ENCODE measurements at regions not wholly inside any gene's neighbourhood (a gene's known extent, or its start where the extent isn't known, plus 50 kb on each side); places are given as distances from the start of the nearest gene placed in this dataset.
A peak's percentile ranks its signal among the peaks of the same experiment; 100 is the strongest.
"Not testable (repeated sequence)": the region's sequence is repeated elsewhere in the genome, so short reads cannot be mapped to it uniquely, and the experiment has no call there.

GRCh38 chrY:18393633-18394032, 152.9 kb upstream of the HSFY1 start:
- H3K4me1 ChIP-seq; H3K4me3 ChIP-seq; H3K27ac ChIP-seq; intact Hi-C loops (cut with DNase I); DNase-seq; H3K27me3 ChIP-seq; H3K9me3 ChIP-seq; H3K36me3 ChIP-seq; ATAC-seq: not testable (repeated sequence)

DNA sequence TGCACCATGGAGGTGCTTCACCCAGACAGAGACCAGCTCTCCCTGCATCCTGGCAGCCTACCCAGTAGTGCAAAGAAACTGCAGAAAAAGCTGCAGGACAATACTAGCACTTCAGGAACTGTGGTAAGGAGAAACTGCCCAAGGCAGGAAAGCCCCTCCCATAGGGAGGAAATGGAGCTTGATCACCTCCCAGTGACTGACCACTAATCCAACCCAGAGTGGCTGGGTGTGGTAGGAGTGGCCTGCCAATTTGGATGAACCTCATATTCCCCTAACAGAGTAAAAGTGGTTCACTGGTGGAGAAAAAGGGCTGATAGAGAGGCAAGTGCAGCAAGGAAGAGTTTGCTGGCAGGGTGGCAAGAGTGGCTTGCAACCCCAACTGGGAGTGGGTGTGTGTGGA, 125.7 kb upstream of the HSFY1 start:
- DNase-seq; H3K9me3 ChIP-seq; ATAC-seq; H3K27me3 ChIP-seq; H3K4me3 ChIP-seq; H3K36me3 ChIP-seq; H3K4me1 ChIP-seq; H3K27ac ChIP-seq; intact Hi-C loops (cut with DNase I): not testable (repeated sequence)

DNA sequence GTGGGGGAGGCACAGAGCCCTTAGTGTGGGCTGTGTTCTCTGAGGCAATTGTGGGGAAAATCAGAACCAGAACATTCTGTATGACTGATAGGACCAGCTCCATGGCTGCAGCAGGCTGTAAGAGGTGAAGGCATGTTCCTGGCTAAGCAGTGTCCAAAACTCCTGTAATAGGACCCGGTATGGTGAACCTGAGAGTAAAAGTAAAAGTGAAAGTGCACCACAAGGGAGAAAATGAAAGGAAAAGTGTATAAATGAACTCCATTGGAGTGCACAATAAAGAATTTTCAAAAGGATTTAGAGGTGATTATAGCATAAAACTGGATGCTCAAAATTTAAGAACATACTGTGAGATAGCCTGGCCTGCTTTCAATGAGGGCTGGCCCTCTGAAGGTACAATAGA, 125.1 kb upstream of the HSFY1 start:
- intact Hi-C loops (cut with DNase I); ATAC-seq; H3K4me3 ChIP-seq; H3K36me3 ChIP-seq; H3K9me3 ChIP-seq; H3K27me3 ChIP-seq; H3K4me1 ChIP-seq; H3K27ac ChIP-seq; DNase-seq: not testable (repeated sequence)

DNA sequence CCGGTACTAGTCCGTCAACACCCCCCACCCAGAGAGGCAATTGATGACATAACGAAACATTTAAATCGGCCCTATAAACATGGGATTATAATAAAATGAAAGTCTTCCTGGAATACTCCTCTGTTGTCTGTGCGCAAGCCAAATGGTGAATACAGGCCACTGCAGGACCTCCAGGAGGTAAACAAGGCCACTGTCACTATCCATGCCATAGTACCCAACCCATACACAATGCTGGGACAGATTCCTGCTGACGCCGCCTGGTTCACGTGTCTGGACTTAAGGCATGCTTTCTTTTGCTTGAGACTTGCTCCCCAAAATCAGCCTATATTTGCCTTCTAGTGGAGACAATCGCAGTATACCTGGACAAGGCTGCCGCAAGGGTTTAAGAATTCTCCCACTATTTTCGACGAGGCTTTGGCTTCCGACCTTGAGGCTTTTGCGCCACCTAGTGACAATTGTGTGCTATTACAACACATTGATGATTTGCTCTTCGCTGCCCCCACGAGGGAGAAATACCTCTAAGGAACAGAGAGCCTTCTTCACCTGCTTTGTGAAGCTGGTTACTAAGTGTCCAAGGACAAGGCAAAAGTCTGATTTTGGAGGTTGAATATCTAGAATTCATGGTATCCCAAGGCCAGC, 122.4 kb upstream of the HSFY1 start:
- ATAC-seq, result peak; percentile 67
- H3K9me3 ChIP-seq; H3K27ac ChIP-seq; H3K27me3 ChIP-seq; DNase-seq; H3K4me3 ChIP-seq; H3K36me3 ChIP-seq; H3K4me1 ChIP-seq; intact Hi-C loops (cut with DNase I): not testable (repeated sequence)

- H3K4me1 ChIP-seq; intact Hi-C loops (cut with DNase I); H3K27ac ChIP-seq; H3K4me3 ChIP-seq; ATAC-seq; H3K27me3 ChIP-seq; H3K9me3 ChIP-seq; H3K36me3 ChIP-seq; DNase-seq: not testable (repeated sequence)
Measured at GRCh38 chrY:18433540-18433939, 113.0 kb upstream of the HSFY1 start.

GRCh38 chrY:18445853-18446252, 100.7 kb upstream of the HSFY1 start:
- H3K4me3 ChIP-seq; H3K27ac ChIP-seq; H3K4me1 ChIP-seq; H3K9me3 ChIP-seq; H3K36me3 ChIP-seq; H3K27me3 ChIP-seq; DNase-seq; intact Hi-C loops (cut with DNase I): not testable (repeated sequence)
- ATAC-seq, result peak; percentile 94

- intact Hi-C loops (cut with DNase I); H3K4me3 ChIP-seq; H3K36me3 ChIP-seq; H3K27ac ChIP-seq; ATAC-seq; DNase-seq; H3K9me3 ChIP-seq; H3K4me1 ChIP-seq; H3K27me3 ChIP-seq: not testable (repeated sequence)
Measured at GRCh38 chrY:18452815-18453214, 93.7 kb upstream of the HSFY1 start.

GRCh38 chrY:18459136-18459535, 87.4 kb upstream of the HSFY1 start:
- H3K4me1 ChIP-seq; H3K4me3 ChIP-seq; intact Hi-C loops (cut with DNase I); H3K9me3 ChIP-seq; H3K36me3 ChIP-seq; H3K27ac ChIP-seq; H3K27me3 ChIP-seq; DNase-seq: not testable (repeated sequence)
- ATAC-seq, result peak; percentile 55

- H3K36me3 ChIP-seq; H3K27me3 ChIP-seq; H3K27ac ChIP-seq; H3K4me1 ChIP-seq; DNase-seq; H3K4me3 ChIP-seq; H3K9me3 ChIP-seq; ATAC-seq; intact Hi-C loops (cut with DNase I): not testable (repeated sequence)
Measured at GRCh38 chrY:18461211-18461911, 85.2 kb upstream of the HSFY1 start.

DNA sequence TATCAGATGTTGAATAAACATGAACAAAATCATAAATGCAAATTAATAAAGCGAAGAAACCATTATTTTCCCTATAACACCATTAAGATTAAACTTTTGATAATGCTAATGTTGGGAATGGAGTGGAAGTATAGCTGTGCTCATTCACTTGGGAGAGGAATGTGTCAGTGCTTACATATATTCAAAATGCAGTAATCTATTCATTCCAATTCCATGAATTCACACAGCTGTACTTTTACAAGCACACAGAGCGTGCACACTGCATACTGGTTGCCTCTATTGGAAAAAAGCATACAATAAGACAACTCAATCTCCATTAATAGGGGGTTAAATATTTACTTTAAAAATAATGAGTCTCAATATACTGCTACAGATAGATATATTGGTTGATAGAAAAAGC, 81.7 kb upstream of the HSFY1 start:
- H3K27me3 ChIP-seq; H3K27ac ChIP-seq; H3K4me3 ChIP-seq; ATAC-seq; H3K9me3 ChIP-seq; DNase-seq; H3K36me3 ChIP-seq; intact Hi-C loops (cut with DNase I); H3K4me1 ChIP-seq: not testable (repeated sequence)

DNA sequence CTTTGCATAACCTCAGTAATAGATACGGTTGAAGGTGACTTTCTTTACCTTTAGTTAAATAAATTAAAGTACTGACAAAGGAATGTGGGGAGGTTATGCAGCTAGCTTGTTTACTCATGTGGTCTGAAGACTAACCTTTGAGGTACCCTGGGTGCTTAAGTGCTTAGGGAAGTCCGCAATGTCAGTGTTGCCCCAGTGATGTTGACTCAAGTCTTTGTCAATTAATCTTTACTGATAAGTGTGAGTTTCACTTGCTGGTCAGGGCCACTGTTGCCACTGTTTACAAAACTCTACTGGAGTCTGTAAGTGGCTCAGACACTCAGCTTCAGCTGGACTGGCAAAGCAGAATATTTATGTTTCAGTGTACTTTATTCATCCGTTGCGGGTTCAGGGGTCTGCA, 79.9 kb upstream of the HSFY1 start:
- DNase-seq; H3K4me3 ChIP-seq; H3K27me3 ChIP-seq; H3K9me3 ChIP-seq; H3K27ac ChIP-seq; intact Hi-C loops (cut with DNase I); H3K36me3 ChIP-seq; H3K4me1 ChIP-seq: not testable (repeated sequence)
- peak; percentile 68 for ATAC-seq

- H3K9me3 ChIP-seq; H3K4me3 ChIP-seq; intact Hi-C loops (cut with DNase I); H3K27me3 ChIP-seq; H3K27ac ChIP-seq; H3K36me3 ChIP-seq; DNase-seq; H3K4me1 ChIP-seq: not testable (repeated sequence)
- peak; percentile 64 for ATAC-seq
Measured at GRCh38 chrY:18483354-18483753, 63.2 kb upstream of the HSFY1 start.

Data from upper lobe of right lung (tissue), 1 donor.